HG02588 (cell line): ENCODE measurements at regions not wholly inside any gene's neighbourhood (a gene's known extent, or its start where the extent isn't known, plus 50 kb on each side); places are given as distances from the start of the nearest gene placed in this dataset.
"Not testable (repeated sequence)": the region's sequence is repeated elsewhere in the genome, so short reads cannot be mapped to it uniquely, and the experiment has no call there.

Experiments used
- ATAC-seq: cut with Tn5 transposase; IDR thresholded peaks from one replicate; pipeline ENCODE4 v1.9.1; 2021; ENCODE audit warnings: mild to moderate bottlenecking, moderate library complexity; ENCODE audit not compliant: unreplicated experiment

- ATAC-seq: no peak
Measured at GRCh38 chr2:192560326-192560725, 365.6 kb upstream of the TMEFF2 start.

- ATAC-seq: no peak
Measured at GRCh38 chr2:192559587-192559986, 364.9 kb upstream of the TMEFF2 start.

- ATAC-seq: no peak
Measured at GRCh38 chr2:192558637-192559036, 363.9 kb upstream of the TMEFF2 start.

GRCh38 chr2:192555740-192556139 is 361.0 kb upstream of the TMEFF2 start:
- no peak for ATAC-seq

- ATAC-seq: no peak
Measured at GRCh38 chr2:192551760-192552159, 357.0 kb upstream of the TMEFF2 start.

GRCh38 chr2:192546565-192546964 is 351.8 kb upstream of the TMEFF2 start:
- no peak for ATAC-seq

- ATAC-seq: no peak
Measured at GRCh38 chr2:192544371-192544955, 349.7 kb upstream of the TMEFF2 start.

- ATAC-seq: not testable (repeated sequence)
Measured at GRCh38 chr2:192542148-192543066, 347.7 kb upstream of the TMEFF2 start.

GRCh38 chr2:192539306-192539705 is 344.6 kb upstream of the TMEFF2 start:
- ATAC-seq: no peak

- no peak for ATAC-seq
Measured at GRCh38 chr2:192536922-192537624, 342.3 kb upstream of the TMEFF2 start.

- no peak for ATAC-seq
Measured at GRCh38 chr2:192535956-192536921, 341.5 kb upstream of the TMEFF2 start.

GRCh38 chr2:192534072-192534471 is 339.3 kb upstream of the TMEFF2 start:
- no peak for ATAC-seq

GRCh38 chr2:192524642-192525251 is 330.0 kb upstream of the TMEFF2 start:
- not testable (repeated sequence) for ATAC-seq

- not testable (repeated sequence) for ATAC-seq
Measured at GRCh38 chr2:192524214-192524613, 329.5 kb upstream of the TMEFF2 start.

GRCh38 chr2:192515937-192516336 is 321.2 kb upstream of the TMEFF2 start:
- ATAC-seq: no peak

- ATAC-seq: no peak
Measured at GRCh38 chr2:192513575-192513974, 318.8 kb upstream of the TMEFF2 start.

GRCh38 chr2:192507836-192508450 is 313.2 kb upstream of the TMEFF2 start:
- not testable (repeated sequence) for ATAC-seq

- peak; percentile 87 for ATAC-seq
Measured at GRCh38 chr2:192500550-192501200, 305.9 kb upstream of the TMEFF2 start.

- ATAC-seq: no peak
Measured at GRCh38 chr2:192499476-192499875, 304.7 kb upstream of the TMEFF2 start.
